ENCODE measurements at regions not wholly inside any gene's neighbourhood (a gene's known extent, or its start where the extent isn't known, plus 50 kb on each side); places are given as distances from the start of the nearest gene placed in this dataset.

DNA sequence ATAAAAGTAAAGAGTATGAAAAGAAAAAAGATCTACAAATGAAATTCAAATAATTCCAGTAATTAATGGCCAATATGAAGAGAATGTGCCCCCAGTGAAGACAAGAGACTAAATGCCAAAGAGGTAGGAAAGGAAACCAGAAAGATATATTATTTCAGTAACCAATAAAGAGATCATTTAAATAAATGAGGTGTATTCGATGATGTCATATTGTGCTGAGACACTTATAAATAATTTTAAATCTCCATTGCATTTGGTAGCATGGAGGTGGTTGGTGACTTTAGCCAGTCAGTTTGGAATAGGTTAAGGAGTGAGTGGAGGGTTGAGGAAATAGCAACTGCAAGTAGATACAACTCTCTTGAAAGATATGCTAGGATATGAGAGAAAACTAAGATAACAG is 417.7 kb upstream of the PTGER4 start:
- TF ChIP-seq, protein P1, sequence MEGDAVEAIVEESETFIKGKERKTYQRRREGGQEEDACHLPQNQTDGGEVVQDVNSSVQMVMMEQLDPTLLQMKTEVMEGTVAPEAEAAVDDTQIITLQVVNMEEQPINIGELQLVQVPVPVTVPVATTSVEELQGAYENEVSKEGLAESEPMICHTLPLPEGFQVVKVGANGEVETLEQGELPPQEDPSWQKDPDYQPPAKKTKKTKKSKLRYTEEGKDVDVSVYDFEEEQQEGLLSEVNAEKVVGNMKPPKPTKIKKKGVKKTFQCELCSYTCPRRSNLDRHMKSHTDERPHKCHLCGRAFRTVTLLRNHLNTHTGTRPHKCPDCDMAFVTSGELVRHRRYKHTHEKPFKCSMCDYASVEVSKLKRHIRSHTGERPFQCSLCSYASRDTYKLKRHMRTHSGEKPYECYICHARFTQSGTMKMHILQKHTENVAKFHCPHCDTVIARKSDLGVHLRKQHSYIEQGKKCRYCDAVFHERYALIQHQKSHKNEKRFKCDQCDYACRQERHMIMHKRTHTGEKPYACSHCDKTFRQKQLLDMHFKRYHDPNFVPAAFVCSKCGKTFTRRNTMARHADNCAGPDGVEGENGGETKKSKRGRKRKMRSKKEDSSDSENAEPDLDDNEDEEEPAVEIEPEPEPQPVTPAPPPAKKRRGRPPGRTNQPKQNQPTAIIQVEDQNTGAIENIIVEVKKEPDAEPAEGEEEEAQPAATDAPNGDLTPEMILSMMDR (IDR thresholded peaks at IDR 0.05), result no peak
- no peak for TF ChIP-seq POLR2A (IDR thresholded peaks at IDR 0.05)

Data from heart left ventricle (tissue), 13 donors.